GM21515 (cell line): ENCODE measurements at regions not wholly inside any gene's neighbourhood (a gene's known extent, or its start where the extent isn't known, plus 50 kb on each side); places are given as distances from the start of the nearest gene placed in this dataset.

ENCODE experiments used
- ATAC-seq: cut with Tn5 transposase; IDR thresholded peaks from one replicate; pipeline ENCODE4 v1.9.1; 2021; ENCODE audit not compliant: unreplicated experiment

GRCh38 chr4:36394352-36394903 is 113.0 kb downstream of the DTHD1 start:
- no peak for ATAC-seq

GRCh38 chr4:36399762-36400353 is 118.4 kb downstream of the DTHD1 start:
- ATAC-seq: peak; percentile 67

- no peak for ATAC-seq
Observed at GRCh38 chr4:36402008-36402758, 120.8 kb downstream of the DTHD1 start.

GRCh38 chr4:36411338-36411737 is 129.9 kb downstream of the DTHD1 start:
- ATAC-seq: no peak

GRCh38 chr4:36414248-36414647 is 132.8 kb downstream of the DTHD1 start:
- no peak for ATAC-seq

GRCh38 chr4:36417146-36417545 is 135.7 kb downstream of the DTHD1 start:
- no peak for ATAC-seq

- no peak for ATAC-seq
Observed at GRCh38 chr4:36420111-36420679, 138.8 kb downstream of the DTHD1 start.

- no peak for ATAC-seq
Observed at GRCh38 chr4:36422607-36423006, 141.2 kb downstream of the DTHD1 start.

GRCh38 chr4:36426741-36427140 is 145.3 kb downstream of the DTHD1 start:
- no peak for ATAC-seq

- ATAC-seq: no peak
Observed at GRCh38 chr4:36427696-36428095, 146.3 kb downstream of the DTHD1 start.

- no peak for ATAC-seq
Observed at GRCh38 chr4:36432586-36432985, 151.2 kb downstream of the DTHD1 start.

GRCh38 chr4:36439556-36439955 is 158.1 kb downstream of the DTHD1 start:
- no peak for ATAC-seq

- no peak for ATAC-seq
Observed at GRCh38 chr4:36445480-36445879, 164.1 kb downstream of the DTHD1 start.

GRCh38 chr4:36446275-36446674 is 164.9 kb downstream of the DTHD1 start:
- no peak for ATAC-seq

- ATAC-seq: no peak
Observed at GRCh38 chr4:36461344-36461743, 179.9 kb downstream of the DTHD1 start.

- ATAC-seq: no peak
Observed at GRCh38 chr4:36467670-36468069, 186.3 kb downstream of the DTHD1 start.

- no peak for ATAC-seq
Observed at GRCh38 chr4:36471903-36472302, 190.5 kb downstream of the DTHD1 start.

- ATAC-seq: no peak
Observed at GRCh38 chr4:36476135-36476534, 194.7 kb downstream of the DTHD1 start.

GRCh38 chr4:36477861-36478260 is 196.4 kb downstream of the DTHD1 start:
- ATAC-seq: no peak

- ATAC-seq: no peak
Observed at GRCh38 chr4:36485885-36486284, 204.5 kb downstream of the DTHD1 start.

GRCh38 chr4:36489798-36490197 is 208.4 kb downstream of the DTHD1 start:
- no peak for ATAC-seq

- no peak for ATAC-seq
Observed at GRCh38 chr4:36492041-36492440, 210.6 kb downstream of the DTHD1 start.
